Activated T-cell treated with anti-CD3 and anti-CD28 coated beads for 4 hours (primary cell): ENCODE measurements at regions not wholly inside any gene's neighbourhood (a gene's known extent, or its start where the extent isn't known, plus 50 kb on each side); places are given as distances from the start of the nearest gene placed in this dataset.

Experiments used
- DNase-seq: peaks from one replicate; pipeline ENCODE4 v3.0.0-alpha.2; 2020

DNA sequence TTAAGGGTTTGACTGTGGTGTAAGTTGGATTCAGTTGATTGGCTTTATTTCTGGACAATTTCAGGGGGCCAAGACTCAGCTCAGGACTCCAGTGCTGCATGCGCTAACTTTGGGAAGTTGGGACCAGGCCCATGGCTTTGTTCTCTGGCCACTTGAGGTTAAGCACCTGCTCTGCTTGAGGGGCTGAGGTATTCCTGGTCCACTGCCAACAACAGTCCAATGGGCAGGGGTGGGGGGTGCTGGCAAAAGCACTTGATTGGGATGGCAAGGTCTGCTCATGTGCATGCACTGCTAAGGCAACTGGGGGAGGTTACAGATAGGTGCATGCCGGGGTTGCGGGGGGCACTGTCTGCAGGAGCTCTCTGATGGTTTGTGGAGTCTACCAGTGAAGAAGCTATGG, 52.6 kb upstream of the ASB17 start:
- no peak for DNase-seq

DNA sequence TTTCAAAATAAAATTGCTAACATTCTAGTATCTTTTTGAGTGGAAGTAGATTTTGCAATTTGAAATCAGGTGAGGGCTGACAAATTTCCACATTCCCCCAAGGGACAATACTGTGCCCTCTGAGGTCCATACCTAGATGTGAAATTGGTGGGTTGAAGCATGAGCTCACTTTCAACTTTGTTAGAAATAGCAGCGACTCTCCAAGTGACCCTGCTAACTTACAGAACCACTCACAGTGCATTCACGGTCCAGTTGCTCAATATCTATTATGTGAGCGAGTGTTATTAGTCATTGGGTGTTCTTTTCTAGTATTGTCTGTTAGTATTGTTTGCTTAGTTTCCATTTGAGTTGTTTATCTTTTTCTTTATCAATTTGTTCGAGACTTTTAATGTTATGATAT, 53.6 kb upstream of the ASB17 start:
- no peak for DNase-seq

DNA sequence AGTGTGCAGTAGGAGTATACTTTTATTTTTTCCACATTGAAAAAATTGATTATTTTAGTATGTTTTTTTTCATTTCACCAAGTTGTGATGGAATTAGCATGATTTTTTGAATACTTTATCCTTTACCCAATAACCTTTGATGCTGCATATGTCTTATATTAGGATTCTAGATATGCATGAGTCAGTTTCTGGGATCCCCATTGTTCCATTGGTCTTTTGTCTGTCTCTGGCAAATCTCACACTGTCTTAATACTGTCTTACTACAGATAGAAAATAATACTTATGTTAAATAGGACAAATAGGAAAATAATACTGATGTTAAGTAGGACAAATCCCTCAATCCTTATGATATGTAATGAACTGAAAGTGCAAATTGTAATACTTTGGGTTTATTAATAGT, 54.3 kb upstream of the ASB17 start:
- no peak for DNase-seq

DNA sequence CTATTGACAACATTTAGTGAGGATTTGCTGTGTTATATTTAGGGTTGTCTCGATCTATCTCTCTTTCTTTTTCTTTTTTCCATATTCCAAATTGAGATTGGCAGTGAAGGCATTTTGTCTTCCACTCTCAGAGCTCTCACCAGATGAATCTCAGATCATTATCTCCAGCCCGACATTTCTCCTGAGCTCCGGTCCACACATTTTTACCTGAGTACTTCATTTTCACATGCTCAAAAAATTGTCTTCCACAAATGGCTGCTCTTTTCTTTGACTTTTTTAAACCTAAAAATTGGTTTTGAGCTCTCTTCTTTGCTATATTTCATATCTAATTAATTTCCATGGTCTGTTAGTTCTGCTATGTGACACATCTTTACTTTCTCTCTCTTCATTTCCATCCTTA, 56.9 kb upstream of the ASB17 start:
- no peak for DNase-seq

- DNase-seq: no peak
These were observed 58.5 kb upstream of the ASB17 start for GRCh38 chr1:75990686-75991085.

DNA sequence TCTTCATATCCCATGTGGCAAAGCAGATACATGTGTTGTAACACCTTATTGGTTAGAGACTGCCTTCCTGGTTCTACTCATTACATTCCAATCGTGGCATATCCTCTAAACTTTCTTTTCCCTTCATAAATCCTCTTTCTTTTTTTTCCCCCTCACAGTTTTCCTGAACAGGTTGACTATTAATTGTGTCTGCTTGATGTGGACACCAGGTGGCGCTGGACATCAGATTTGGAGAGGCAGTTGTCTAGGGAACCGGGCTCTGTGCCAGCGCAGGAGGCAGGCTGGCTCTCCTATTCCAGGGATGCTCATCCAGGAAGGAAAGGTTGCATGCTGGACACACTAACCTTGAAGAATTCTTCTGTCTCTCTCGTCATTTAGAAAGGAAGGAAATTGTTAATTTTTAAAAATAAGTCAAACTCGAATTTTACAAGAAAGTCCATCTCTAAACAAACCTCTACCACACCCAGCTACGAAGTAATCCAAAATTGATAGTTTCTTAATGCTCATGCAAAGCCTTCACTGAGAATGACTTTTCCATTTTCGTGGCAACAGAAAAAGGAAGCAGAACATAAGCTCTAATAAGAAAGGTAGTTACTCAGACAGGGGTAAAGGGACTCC, 59.4 kb upstream of the ASB17 start:
- peak; percentile 55 for DNase-seq

DNA sequence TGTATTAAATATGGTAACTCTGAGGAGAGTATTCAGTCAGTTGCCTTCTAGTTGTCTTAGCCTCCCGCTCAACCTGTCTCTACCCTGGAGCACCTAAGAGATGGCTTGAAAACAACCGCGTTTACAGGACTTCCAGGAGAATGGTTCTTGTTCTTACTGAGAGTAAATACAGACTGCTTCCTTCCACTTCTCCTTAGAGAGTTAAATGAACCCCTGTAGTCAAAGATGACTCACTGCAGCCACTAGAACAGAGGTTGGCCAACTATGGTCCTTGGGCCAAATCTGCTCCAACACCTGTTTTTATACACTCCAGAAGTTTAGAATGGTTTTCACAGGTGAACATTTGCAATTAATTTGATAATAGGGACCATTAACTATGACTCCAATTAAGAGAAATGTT, 60.1 kb upstream of the ASB17 start:
- DNase-seq: no peak

DNA sequence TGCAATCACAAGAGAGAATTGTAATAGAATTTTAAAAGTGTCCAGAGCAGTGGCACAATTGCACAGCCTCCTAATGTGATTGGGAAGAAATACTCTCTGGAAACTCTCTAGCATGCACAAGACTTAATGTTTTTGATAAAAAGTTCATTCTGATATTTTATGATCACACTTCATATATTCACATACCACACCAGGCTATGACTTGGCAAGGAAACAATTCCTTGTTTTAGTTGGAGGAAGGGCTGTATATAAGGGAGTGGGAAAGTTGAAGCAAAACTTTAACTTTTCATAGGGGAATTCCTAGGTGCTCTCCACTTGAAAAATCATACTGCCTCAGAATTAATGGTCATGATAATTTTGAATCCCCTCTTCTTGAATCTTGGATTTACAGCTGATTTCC, 61.5 kb upstream of the ASB17 start:
- DNase-seq: no peak

DNA sequence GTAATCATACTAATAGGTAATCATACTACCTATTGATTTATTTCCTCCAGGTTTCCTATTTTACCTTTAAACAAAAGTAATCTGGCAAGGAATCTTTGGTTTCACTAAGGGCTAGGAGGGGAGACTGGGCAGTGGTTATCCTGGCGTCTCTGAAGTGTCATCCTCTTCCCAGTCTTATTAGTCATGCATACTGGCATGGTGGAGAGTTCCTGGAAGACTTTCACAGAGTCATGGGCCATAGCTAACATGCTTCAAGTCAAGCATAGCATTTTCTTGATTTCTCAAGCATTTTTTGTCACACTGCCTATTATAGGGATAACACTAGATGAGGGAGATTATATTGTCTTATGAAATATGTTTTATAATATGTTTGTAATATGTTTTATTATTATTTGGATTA, 64.0 kb upstream of the ASB17 start:
- DNase-seq: no peak

GRCh38 chr1:75999034-75999433, 66.8 kb upstream of the ASB17 start:
- DNase-seq: no peak

- DNase-seq: no peak
These were observed 70.6 kb upstream of the ST6GALNAC3 start for GRCh38 chr1:76003946-76004345.

DNA sequence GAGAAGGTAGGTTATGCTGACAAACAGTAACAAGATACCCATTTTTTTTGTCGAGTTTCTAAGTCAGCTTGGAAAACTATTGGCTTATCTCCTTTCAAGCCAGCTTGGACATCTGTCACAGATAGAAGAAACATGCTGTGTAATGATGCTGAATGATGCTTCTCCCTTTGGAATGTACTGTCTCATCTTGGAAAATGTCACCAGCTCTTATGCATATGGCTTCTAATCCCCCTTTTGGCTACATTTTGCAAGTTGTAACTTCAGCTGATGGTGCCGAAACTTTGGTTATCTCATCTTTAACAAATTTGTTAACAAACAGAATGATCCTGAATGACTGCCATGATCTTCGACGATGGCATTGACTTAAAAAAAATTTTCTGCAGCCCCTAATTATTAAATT, 68.8 kb upstream of the ST6GALNAC3 start:
- no peak for DNase-seq

- no peak for DNase-seq
These were observed 68.3 kb upstream of the ST6GALNAC3 start for GRCh38 chr1:76006234-76006633.

GRCh38 chr1:76010802-76011201, 63.7 kb upstream of the ST6GALNAC3 start:
- DNase-seq: no peak

DNA sequence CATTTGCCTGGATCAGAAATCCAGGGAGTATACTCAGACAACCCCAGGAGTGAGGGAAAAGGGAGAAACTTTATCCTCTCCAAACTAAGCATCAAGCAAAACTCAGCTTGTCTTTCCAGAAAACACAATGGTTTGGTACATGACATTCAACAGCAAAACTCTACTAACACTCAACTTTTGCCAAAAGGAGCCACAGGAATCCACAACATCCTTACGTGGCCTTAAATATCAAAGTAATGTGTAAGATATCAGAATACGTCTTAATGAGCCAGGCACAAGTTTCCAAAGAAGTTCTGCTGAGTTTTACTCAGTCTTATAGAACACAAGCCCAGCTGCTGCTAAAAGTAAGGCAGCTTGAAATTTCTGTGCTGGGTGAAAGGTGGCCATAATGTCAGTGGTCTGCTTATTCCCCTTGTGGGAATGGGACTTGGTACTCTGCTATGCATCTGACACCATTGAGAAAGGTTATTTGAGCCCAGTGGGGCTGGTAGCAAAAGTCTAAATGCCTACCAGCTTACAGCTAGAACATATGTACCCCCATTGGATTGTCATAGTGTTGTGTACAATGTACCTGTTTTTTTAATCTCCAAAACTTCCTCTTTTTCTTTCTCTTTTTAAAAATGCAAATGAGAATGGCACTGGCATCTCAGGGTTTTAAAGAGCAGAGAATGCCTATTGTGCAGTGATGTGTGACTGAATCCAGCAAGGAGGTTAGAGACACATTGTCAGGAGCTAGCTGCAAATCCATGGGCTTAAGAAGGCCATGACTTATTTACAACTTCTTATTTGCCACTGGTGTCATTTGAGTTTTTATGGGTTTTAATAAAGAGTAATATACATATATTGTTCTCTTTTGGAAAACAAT, 62.0 kb upstream of the ST6GALNAC3 start:
- no peak for DNase-seq

DNA sequence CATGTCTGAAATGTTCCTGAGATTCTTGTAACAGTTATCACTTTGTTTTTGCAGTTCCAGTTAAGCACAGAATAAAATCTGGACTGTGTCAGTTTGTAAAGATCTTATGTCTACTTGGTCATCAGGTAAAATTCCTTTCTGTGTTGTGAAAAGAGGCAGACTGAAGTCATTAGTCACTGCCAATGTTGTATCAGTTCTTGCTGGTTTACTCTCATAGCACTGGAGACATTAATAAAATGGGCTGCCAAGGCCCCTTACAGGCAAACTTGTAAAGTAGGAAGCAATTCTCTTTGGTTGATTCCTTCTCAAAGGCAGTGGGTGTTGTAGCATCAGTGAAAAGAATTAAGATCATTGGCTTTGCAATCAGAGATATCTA, 61.4 kb upstream of the ST6GALNAC3 start:
- DNase-seq: no peak

- DNase-seq: no peak
These were observed 59.0 kb upstream of the ST6GALNAC3 start for GRCh38 chr1:76015478-76016103.

GRCh38 chr1:76018045-76018444, 56.5 kb upstream of the ST6GALNAC3 start:
- DNase-seq: no peak

GRCh38 chr1:76021846-76022245, 52.7 kb upstream of the ST6GALNAC3 start:
- no peak for DNase-seq

- DNase-seq: no peak
These were observed 50.7 kb upstream of the ST6GALNAC3 start for GRCh38 chr1:76023669-76024435.
